ENCODE measurements at regions not wholly inside any gene's neighbourhood (a gene's known extent, or its start where the extent isn't known, plus 50 kb on each side); places are given as distances from the start of the nearest gene placed in this dataset.

GRCh38 chr5:58334035-58334434, 125.9 kb downstream of the PLK2 start:
- TF ChIP-seq POLR2A (IDR thresholded peaks at IDR 0.05; ENCODE audit: low read depth, low read length) (no peak), POLR2AphosphoS5 (IDR thresholded peaks at IDR 0.05; ENCODE audit: low read depth, low read length) (no peak), POU2F2 (IDR thresholded peaks at IDR 0.05; ENCODE audit: low read depth, low read length) (no peak), TAF1 (IDR thresholded peaks at IDR 0.05; ENCODE audit: low read depth, low read length) (no peak), SPI1 (IDR thresholded peaks at IDR 0.05; ENCODE audit: low read depth, low read length) (no peak), PAX5 (IDR thresholded peaks at IDR 0.05; ENCODE audit: insufficient read depth, low read length, severe bottlenecking) (no peak)
